NCI-H2081 (cell line): ENCODE measurements at regions not wholly inside any gene's neighbourhood (a gene's known extent, or its start where the extent isn't known, plus 50 kb on each side); places are given as distances from the start of the nearest gene placed in this dataset.
A peak's percentile ranks its signal among the peaks of the same experiment; 100 is the strongest.
"Not testable (repeated sequence)": the region's sequence is repeated elsewhere in the genome, so short reads cannot be mapped to it uniquely, and the experiment has no call there.

ENCODE experiments used
- DNase-seq, 2 experiments: peaks; one replicate each; lab custom pipeline; 2025; lab: John Stamatoyannopoulos, UW

DNA sequence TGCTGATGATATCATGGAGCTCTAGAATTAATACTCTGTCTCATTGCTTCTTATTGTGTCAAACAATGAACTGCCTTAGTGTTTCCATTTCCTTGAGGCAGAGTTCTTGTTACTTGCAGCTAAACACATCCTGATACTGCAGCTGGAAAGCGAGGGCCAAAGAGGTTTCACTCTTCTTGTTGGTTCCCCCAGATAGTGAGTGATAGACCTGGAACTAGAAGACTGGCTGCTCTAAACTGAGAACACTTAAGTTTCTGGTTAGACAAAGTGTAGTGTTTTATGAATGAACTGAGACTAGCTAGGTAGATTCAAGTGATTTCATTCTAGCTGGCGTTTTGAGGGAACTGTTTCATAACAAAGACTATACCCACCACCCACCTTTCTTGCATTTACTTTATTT lies 321.7 kb downstream of the TXNL1 start:
- DNase-seq: no peak

DNA sequence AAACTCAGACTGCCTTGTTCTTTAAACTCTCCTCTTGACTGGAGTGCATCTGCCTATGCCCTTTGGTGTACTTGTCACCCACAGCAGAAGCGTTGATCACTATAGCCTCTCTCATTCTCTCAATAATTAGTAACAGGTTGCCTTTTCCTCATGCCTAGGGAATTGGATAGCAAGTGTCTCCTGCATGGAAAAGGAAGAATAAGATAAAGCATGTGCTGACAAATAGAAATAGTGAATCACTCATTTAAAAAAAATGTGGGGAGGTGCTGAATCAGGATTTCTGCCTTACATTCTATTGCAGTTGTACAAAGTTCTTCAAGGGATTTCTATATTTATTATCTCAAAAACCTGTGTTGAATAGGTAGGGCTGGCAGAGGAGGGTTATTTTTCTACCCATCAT lies 323.0 kb downstream of the TXNL1 start:
- no peak for DNase-seq

DNA sequence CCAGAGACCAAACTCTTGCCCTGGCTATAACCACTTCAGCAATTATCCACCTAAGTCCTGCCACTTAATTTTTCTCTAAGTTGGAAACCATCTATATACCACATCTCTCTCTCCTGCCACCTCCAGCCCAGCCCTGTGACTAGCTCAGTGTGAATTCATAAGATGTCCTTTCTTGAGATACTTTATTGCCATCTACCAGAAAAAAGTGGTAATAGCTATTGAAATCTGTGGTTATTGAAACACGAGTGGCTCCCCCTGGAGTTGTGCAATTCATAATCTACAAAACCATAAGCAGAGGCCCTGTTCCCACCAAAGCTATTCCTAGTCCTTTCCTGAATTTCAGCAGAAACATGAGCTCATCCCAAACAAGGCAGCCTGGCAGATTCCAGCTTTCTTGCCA lies 324.0 kb downstream of the TXNL1 start:
- DNase-seq: peak in 1 of 2 experiments; percentile 2

DNA sequence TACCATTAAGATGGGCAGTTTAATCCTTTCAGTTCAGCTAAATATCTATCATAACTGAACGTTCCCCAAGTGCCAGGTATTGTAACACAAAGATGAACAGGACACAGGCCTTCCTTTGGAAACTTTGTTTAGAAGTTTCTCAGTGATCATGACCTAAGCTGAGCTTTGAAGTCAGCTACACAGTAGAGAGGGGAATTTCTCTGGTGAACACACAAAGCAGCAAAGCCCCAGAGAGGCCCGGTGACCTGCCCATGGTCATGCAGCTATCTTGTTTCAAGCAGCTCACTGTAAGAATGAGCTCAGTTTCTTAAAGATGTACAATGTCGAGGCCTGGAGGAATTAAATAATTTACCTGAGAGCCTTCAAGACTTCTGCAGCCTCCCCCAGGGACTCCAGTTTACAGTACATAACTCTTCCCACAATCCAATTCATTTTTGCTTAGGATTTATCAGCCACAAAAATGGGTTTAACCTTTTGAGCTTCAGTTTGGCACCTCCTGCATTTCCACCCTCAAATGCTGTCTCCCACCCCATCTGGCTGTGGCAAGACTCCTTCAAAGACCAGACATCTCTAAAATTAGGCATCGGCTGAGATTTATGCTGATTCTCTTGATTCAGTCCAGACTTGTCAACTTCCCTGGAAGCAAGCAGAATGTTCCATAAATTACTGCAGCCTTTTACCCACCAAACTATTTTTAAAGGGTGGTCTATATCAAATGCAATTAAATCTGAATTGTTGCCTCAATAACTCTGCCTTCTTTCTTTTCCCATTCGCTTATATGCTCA lies 325.6 kb downstream of the TXNL1 start:
- no peak for DNase-seq

DNA sequence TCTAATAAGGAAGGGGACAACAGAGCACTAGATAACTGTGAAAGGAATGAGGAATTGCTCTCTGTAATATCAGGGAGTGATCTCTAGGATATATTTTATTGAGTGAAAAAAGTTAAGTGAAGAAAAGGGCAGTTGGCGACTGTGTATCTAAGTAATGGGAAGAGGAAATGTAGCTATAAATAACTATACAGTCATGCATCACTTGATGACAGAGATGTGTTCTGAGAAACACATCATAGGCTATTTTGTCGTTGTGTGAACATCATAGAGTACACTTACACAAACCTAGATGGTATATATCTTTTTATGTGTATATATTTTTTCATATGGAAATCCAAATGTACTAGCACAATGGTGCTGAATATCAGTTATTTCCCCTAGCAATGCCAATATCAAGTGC lies 329.3 kb downstream of the TXNL1 start:
- no peak for DNase-seq

DNA sequence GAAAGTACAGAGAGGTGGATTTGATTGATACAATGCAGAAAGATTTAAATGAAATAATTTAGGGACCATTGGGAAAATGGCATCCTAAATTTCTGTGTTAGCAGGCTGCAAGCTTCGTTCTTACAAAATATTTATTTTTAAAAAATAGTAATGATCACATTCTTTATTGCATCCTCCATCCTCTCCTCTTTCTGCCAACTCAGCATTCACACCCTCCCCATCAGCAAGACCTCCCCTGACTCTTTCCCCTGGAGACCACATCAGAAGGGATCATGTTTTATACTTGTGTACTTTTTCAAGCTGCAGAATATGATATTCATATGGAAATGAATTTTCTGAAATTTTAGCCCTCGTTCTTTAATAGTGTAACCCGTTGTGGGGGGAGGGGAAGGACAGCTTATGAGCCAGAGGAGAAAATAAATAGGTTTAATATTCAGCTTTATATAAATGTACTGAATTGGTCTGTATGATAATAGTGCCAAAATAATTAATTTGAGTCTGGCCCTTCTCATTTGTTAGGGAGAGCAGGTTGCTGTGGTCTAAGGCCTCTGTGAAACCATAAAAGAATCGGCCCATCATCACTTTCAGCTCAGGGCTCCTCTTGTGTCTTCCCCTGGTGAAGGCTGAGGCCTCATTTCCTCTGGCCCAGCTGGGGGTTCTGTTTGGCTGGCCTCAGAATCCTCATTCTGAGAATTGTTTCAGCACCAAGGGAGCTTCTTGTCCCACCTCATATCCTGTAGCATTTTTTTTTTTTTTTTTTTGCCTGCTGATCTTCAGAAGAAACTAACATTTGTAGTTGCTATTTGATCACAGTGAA lies 330.8 kb downstream of the TXNL1 start:
- no peak for DNase-seq

DNA sequence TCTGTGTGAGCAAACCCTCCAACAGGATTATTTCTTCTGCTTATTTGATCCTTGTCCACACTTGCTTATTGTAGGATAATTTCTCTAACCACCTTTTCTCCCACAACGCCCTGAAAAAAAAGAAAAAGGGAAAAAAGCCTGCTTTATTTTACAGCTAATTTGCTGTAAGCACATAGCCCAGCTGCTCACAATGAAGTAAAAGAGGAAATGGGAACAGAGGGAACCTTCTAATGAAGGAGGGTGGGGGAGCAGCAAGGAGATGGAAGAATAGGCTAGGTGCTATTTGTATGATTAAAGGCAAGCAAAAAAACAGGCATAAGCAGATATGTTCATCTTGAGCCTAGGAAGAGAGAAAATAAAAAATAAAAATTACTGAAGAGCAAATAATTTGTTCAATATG lies 331.6 kb downstream of the TXNL1 start:
- no peak for DNase-seq

DNA sequence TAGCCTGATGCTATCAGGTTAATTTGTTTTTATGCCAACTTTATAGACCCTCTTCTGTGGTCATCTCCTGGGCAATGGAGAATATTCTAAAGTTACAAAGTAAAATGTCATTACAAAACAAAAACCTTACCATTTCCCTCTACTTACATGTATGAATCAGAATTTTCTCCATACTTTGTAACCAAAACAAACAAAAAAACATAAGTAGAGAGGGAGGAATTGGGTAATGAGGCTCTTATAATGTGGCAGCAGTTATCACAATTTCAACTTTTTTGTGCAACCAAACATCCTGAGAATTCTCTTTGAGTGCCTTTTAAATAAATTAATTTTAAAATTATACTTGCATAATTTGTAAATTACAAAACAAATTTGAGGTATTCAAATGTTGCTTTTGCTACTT lies 332.8 kb downstream of the TXNL1 start:
- DNase-seq: no peak

DNA sequence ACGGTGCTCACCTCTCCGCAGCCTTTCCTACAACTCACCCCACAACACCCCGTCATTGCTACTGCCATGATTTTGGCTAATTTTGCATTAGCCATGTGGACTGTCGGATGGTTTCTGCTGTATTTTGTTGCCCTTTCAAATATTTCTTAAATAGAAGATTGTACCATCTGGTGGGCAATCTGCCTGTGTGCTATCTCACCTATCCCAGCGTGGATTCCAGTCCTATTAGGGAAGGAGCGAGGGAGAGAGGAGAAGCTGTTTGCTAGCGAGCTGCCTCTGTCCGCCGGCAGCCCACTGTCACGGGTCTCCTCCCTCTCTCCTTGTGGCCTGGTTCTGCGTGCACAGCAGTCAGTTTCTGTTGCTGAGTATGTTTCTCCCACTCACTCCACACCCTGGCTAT lies 336.2 kb downstream of the TXNL1 start:
- DNase-seq: no peak

DNA sequence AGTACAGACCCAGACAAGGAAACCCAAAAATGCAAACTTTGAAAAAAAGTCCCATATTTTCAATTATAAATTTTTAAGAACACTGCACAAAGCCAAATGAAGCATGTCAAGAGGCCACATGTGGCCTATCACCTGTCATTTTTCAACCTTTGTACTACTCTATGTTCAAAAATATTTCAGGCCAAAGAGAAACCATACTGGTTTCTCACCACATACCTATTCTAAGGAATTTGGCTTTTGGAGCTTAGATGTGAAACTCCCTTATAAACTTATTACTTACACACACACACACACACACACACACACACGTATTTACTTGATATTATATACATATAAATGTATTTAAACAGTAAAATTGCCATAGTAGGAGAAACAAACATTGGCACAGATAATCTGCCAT lies 338.7 kb downstream of the TXNL1 start:
- DNase-seq: no peak

DNA sequence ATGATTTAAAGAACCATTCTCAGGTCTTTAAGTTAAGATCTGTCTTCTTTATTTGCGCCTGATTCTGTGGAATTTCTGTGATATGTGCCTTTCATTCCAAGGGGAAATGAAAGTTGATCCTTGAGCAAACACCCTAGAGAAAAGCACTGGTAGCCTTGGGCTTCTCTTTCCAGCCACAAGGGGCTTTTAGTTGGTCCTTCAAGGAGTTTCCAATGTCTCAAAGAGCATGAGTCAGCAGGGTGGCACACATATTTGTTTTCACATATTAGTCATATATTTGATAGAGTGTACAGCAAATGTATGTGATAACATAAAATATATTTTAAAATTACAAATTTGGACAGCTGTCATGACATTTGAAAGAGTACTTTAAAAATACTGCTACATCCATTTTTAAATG lies 339.5 kb downstream of the TXNL1 start:
- no peak for DNase-seq

DNA sequence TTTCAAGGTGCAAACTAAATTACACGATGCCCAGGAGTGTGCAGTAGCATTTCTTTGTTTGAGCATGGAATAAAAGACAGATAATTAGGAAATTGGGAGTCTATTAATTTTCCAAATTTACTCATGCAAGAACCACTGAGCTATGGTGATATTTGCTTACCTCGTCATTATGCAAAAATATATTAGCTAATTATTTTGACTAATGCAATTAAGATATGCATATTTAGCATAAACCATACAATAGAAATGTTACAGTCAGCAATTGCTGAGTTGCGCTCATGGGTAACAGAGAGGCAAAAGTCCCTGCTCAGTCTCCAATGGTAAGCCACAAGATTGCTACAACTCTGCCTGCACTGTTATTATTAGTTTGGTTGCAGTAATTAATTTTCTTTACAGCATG lies 342.0 kb downstream of the TXNL1 start:
- DNase-seq: no peak

DNA sequence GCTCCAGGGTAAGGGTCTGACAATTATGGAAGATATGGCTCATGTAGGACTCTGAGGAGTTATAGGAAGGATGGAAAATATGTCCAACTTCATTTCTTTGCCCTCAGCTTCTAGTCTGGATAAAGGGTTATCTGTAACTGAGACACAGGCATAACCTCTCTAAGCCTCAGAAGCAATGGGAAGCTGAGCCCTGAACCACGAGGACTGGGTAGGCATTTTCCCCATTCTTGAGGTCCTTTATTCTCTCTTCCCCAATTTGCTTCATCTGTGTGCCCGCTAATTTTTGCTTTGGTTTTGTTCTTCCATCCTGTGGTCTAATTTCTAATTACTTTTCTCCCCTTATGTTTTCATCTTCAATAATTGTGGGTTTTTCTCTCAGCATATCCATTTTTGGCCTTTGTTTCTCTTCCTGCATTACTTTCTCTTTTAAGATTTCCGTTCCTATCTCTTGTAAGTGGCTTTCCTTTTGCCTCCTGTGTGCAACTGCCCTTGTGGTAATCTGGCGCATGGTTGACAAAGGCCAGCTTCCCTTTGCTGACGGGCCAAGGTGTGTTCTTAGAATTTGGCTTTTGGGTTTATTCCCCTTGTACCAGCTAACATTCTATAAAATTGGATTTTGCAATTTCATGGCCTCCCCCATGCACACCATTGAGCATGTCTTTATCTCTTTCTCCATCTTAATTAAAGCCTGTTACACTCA lies 343.8 kb downstream of the TXNL1 start:
- no peak for DNase-seq

DNA sequence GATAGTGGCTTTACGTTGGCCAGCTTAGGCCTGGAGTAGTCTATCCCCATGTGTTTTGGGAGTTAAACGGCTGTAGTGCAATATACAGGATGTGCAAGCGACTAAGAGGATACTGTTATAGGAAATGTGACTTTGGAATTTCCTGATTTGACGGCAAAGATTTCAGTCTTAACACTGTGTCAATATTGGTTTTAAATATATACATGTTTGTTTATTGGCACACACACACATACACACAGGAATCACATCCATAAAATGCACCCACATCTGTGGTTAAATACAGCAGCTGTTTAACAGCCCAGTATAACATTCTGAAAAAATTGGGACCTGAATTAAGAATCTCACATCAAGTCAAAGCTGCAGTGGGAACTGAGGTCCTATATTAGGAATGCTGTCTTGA lies 347.1 kb downstream of the TXNL1 start:
- no peak for DNase-seq

DNA sequence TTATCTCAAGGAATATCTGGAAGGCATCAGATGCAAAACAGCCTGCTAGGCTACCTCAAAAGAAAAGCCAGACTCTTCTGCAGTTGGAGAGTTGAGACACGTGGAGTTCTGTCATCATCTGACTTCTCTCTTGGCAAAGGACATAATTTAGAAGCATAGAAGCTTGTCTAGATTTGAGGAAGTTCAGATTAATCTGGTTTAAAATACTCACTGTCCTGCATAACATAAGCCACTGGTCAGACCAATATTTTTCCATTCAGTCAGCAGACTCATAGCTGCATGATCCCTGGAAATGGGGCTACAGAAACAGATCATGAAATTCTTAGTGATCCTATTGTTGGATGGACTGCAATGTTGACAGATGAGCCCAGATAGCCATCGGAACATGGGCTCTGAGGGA lies 349.0 kb downstream of the TXNL1 start:
- DNase-seq: no peak

DNA sequence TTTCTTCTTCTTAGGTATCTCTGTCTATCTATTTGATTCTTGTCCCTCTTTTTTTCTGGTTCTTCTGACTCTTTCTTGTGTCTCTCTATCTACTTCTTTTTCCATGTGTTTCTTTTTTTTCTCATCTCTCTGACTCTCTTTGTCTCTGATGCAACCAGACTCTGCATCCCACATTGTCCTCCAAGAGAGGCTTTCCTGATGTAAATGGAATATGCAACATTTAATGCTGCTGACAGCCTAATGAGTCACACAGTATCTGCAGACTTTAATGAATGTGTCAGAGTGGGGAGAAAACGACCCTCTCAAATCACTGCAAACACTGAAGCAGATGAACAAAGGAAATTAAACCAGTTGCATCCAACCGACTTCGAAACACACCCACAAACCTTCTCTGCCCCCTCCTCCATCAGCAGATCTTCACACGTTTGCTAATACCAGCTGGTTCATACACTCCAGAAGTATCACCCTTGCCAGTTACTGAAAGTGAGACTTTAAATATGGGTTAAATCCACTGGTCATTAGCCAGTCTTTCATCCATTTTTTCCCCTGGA lies 351.5 kb downstream of the TXNL1 start:
- DNase-seq: no peak

DNA sequence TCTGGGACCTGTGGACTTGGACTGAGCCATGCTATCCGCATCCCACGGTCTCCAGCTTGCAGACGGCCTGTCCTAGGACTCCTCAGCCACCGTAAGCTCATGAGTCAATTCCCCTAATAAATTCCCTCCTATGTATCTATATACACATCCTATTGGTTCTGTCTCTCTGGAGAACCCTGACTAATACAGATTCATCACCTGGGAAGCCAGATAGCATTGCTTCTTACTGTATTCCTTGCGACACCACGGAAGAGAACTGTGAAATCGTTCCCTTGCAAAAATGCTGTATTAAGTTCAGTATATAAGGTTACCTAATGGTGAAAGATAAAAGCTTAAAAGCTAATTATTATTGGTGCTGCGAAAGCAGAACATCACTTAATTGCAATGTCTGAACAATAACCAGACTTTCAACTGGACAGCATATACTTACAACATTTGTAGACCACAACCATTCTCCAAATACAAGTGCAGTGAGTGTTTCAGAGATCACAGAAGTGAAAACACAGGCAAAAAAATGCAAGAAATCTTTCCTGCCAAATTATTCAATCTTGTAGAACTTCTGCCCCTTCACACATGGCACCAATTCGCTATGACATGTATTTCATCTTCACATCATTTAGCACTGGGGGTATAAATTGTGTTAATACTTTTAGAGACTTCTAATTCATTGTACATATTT lies 352.9 kb downstream of the TXNL1 start:
- no peak for DNase-seq

DNA sequence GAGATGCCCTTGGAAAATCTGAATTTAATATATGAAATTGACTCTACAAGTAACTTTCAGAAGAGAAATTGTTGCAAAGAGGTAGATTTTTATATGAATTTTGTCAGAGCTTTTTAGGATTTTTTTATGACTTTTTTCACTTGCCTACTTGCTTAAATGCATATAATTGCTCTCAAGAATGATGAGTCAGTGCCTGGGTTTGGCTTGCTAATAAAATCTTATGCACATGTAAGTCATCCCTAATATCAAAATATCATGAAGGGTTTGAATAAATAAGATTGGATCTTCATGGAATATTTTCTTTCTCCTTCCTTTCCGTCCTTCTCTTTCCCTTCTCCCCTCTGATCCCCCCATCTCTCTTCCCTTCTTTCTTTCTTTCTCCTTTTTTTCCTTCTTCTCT lies 354.1 kb downstream of the TXNL1 start:
- no peak for DNase-seq

DNA sequence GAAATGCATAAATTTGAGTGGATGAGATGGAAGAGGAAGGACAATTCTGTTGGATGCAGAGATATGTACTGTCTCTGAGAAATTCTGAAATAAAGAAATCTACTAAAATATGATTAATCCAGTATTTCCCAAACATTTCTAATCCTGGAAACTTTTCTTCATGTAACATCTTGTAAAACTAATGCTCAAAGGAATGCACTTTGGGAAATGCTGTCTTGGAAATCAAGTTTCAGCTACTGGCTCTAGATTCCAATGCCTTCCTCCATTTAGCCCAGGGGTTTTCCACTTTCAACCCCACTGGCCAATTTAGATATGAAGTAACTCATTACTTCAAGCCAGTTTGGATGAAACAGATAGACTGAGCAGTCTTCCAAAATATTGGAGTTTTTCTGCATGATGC lies 355.1 kb downstream of the TXNL1 start:
- no peak for DNase-seq

DNA sequence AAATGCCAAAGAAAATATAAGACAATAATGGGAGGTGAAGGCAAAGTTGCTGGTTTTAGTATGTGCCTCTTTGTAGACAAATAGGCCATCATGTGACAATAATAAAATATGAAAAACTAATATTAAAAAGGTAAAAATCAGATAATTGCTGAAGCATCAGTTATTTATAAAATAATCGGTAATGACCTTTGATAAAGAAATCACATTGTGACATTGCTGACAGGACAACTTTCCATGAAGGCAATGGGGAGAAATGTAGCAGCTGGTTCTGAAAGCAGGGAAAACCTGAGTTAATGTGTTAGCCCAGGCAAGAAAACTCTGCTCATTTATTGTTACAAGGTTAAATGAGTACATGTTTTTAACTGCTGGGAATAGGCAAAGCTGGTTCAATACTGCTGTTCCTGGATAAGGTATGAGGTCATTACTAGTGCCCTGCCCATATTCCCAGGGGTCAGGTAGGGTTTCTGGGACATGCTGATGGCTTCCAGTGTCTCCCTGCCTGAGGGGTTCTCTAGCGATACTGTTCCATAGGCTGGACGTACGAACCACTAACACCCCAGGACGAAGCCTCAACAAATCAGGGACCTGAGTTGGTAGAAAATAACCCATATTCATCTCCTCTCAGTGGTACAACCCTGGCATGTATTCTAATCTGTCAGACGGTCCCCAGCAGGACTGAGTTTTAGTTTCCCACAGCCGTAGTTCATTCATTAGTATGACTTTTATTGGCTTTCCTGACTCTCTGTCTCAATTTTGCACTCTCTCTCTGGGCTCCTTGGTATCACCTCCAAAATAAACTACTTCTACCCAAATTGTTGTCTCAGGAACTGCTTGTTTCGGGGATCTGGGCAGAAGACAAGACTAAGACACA lies 355.9 kb downstream of the TXNL1 start:
- no peak for DNase-seq

DNA sequence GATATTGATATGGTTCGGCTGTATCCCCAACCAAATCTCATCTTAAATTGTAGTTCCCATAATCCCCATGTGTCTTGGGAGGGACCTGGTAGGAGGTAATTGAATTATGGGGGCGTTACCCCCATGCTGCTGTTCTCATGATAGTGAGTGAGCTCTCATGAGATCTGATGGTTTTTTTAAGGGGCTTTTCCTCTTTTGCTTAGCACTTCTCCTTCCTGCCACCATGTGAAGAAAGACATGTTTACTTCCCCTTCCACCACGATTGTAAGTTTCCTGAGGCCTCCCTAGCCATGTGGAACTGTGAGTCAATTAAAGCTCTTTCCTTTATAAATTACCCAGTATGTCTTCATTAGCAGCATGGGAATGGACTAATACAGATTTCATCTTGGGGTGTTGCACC lies 358.6 kb downstream of the TXNL1 start:
- DNase-seq: not testable (repeated sequence)
